ENCODE measurements at regions not wholly inside any gene's neighbourhood (a gene's known extent, or its start where the extent isn't known, plus 50 kb on each side); places are given as distances from the start of the nearest gene placed in this dataset.

DNA sequence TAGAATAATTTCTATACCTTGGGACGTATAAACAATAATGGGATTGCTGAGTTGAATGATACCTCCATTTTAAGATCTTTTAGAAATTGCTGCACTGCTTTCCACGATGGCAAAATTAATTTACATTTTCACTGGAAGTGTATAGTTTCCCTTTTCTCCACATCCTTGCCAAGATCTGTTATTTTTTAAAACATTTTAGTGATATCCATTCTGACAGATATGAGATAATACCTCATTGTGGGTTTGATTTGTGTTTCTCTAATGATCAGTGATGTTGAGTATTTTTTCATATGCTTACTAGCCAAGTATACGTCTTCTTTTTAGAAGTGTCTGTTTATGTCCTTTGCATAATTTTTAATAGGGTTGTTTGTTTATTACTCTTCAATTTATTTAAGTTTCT lies 908.5 kb upstream of the CNTNAP5 start:
- Histone ChIP-seq H3K4me2 (ENCODE audit: insufficient read depth, low read length) (no peak overlapping the region), H4K20me1 (replicated peaks; ENCODE audit: control insufficient read depth, insufficient read depth, low read length) (no peaks in the 10 kb centered on the region), H3K27me3 (ENCODE audit: control insufficient read depth in 2 of 2, insufficient read depth in 2 of 2, low read length in 2 of 2) (no peaks in the 10 kb centered on the region), H2AFZ (ENCODE audit: low read depth, low read length) (no peak overlapping the region), H3K9ac (ENCODE audit: insufficient read depth in 1 of 2, low read depth in 2 of 2, low read length in 2 of 2) (no peak overlapping the region), H3K4me1 (replicated peaks in 1 of 2; ENCODE audit: control insufficient read depth in 2 of 2, insufficient read depth in 2 of 2, low read length in 2 of 2) (no peaks in the 10 kb centered on the region), H3K9me1 (ENCODE audit: control insufficient read depth, insufficient read depth, low read length) (no peaks in the 10 kb centered on the region), H3K79me2 (ENCODE audit: control insufficient read depth, insufficient read depth, low read length) (no peaks in the 10 kb centered on the region), H3K9me3 (replicated peaks; ENCODE audit: control insufficient read depth, insufficient read depth, low read depth, low read length) (no peaks in the 10 kb centered on the region; the same call in 1 of the 2 replicates), H3K36me3 (ENCODE audit: control insufficient read depth, insufficient read depth, low read length) (no peaks in the 10 kb centered on the region), H3K4me3 (no peak overlapping the region), H3K27ac (ENCODE audit: extremely low read depth, low read depth, low read length) (no peak overlapping the region)
- ATAC-seq (no peak), DNase-seq (ENCODE audit: extremely low read depth in 1 of 4, low spot score in 3 of 4) (no peak), FAIRE-seq (no peak)
- ChIA-PET CTCF (ENCODE audit: low intra/inter-chr PET ratio) (no interaction called here), POLR2A (no interaction called here)
- no TSS peak for BruUV-seq (replicated peaks)
- 0% methylated on average over 3 of the region's 3 CpGs for WGBS (ENCODE audit: insufficient coverage, low coverage, missing lambda C conversion rate)
- intact Hi-C loops (cut with micrococcal nuclease) = no loop called here
- TF ChIP-seq PTBP1 (IDR thresholded peaks at IDR 0.05; ENCODE audit: low read depth, low read length) (no peak), HMG20B (CRISPR knock-in tag; IDR thresholded peaks at IDR 0.05) (no peak), SRSF9 (IDR thresholded peaks at IDR 0.05; ENCODE audit: borderline replicate concordance, low read depth, low read length) (no peak), ZNF282 (CRISPR knock-in tag; IDR thresholded peaks at IDR 0.05) (no peak), PURB (CRISPR knock-in tag; IDR thresholded peaks at IDR 0.05; ENCODE audit: low read depth) (no peak), FOXA1 (IDR thresholded peaks at IDR 0.05; ENCODE audit: borderline replicate concordance) (no peak), TRIM24 (IDR thresholded peaks at IDR 0.05) (no peak), CBX5 (IDR thresholded peaks at IDR 0.05; ENCODE audit: borderline replicate concordance, low read depth) (no peak), SOX6 (IDR thresholded peaks at IDR 0.05) (no peak), DACH1 (IDR thresholded peaks at IDR 0.05; ENCODE audit: partially characterized antibody) (no peak), GABPB2 (CRISPR knock-in tag; conservative IDR thresholded peaks at IDR 0.05) (no peak), NFYB (IDR thresholded peaks at IDR 0.05; ENCODE audit: extremely low read depth, insufficient read length) (no peak), ELF1 (tag; IDR thresholded peaks at IDR 0.05) (no peak), SMARCC2 (IDR thresholded peaks at IDR 0.05; ENCODE audit: low read depth) (no peak), HNRNPH1 (optimal IDR thresholded peaks at IDR 0.05; ENCODE audit: low read depth, low read length) (no peak), BRCA1 (IDR thresholded peaks at IDR 0.05) (no peak), BRCA1 (CRISPR knock-in tag; IDR thresholded peaks at IDR 0.05) (no peak), ZNF785 (CRISPR knock-in tag; IDR thresholded peaks at IDR 0.05) (no peak)
- TF ChIP-seq, protein P1, sequence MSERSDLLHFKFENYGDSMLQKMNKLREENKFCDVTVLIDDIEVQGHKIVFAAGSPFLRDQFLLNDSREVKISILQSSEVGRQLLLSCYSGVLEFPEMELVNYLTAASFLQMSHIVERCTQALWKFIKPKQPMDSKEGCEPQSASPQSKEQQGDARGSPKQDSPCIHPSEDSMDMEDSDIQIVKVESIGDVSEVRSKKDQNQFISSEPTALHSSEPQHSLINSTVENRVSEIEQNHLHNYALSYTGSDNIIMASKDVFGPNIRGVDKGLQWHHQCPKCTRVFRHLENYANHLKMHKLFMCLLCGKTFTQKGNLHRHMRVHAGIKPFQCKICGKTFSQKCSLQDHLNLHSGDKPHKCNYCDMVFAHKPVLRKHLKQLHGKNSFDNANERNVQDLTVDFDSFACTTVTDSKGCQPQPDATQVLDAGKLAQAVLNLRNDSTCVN (CRISPR knock-in tag; IDR thresholded peaks at IDR 0.05) = no peak
- TF ChIP-seq, protein P2, sequence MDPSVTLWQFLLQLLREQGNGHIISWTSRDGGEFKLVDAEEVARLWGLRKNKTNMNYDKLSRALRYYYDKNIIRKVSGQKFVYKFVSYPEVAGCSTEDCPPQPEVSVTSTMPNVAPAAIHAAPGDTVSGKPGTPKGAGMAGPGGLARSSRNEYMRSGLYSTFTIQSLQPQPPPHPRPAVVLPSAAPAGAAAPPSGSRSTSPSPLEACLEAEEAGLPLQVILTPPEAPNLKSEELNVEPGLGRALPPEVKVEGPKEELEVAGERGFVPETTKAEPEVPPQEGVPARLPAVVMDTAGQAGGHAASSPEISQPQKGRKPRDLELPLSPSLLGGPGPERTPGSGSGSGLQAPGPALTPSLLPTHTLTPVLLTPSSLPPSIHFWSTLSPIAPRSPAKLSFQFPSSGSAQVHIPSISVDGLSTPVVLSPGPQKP (CRISPR knock-in tag; IDR thresholded peaks at IDR 0.05) = no peak
- in situ Hi-C loops (cut with MboI) = no loop called here
